GM12892 (cell line): ENCODE measurements at regions not wholly inside any gene's neighbourhood (a gene's known extent, or its start where the extent isn't known, plus 50 kb on each side); places are given as distances from the start of the nearest gene placed in this dataset.

Experiments used
- POLR2AphosphoS5 ChIP-seq: IDR thresholded peaks from 2 replicates; pipeline ENCODE4 v1.6.1; 2011; ENCODE audit warnings: low read depth, low read length, control low read depth
- TAF1 ChIP-seq: IDR thresholded peaks from 2 replicates; pipeline ENCODE4 v1.6.1; 2011; ENCODE audit warnings: low read depth, mild to moderate bottlenecking, control low read depth, low read length, borderline replicate concordance

GRCh38 chr10:7036951-7037350, 373.9 kb downstream of the SFMBT2 start:
- no peak for TF ChIP-seq POLR2AphosphoS5
- no peak for TF ChIP-seq TAF1
